PC-9 (cell line): ENCODE measurements at regions not wholly inside any gene's neighbourhood (a gene's known extent, or its start where the extent isn't known, plus 50 kb on each side); places are given as distances from the start of the nearest gene placed in this dataset.

Experiments used
- BruUV-seq: library from RNA; stranded (reverse); fragments of 400-500 nt; replicated peaks from 2 replicates; lab custom pipeline; 2021; lab: Mats Ljungman, UMichigan
- CTCF ChIA-PET: fragments of 300-600 bp; sonication (Branson Sonifier 250); formaldehyde crosslinking; loops from one replicate; lab custom pipeline; 2022; ENCODE audit warnings: antibody characterized with exemption; lab: Charles Lee
- POLR2A ChIA-PET: fragments of 300-600 bp; sonication (Branson Sonifier 250); formaldehyde crosslinking; loops from one replicate; lab custom pipeline; 2022; ENCODE audit warnings: antibody characterized with exemption; ENCODE audit not compliant: unreplicated experiment; lab: Charles Lee
- DNase-seq, 2 experiments: peaks; one replicate each; pipeline versions ENCODE4 v3.0.0 to v3.0.0-alpha.2; 2015 to 2022; ENCODE audit warnings: mixed read lengths in 1 of 2
- H2AFZ ChIP-seq: fragments of 200-600 bp; sonication (generic); 2 replicates; pipeline ENCODE4 v1.8.1; 2017; ENCODE audit warnings: antibody characterized with exemption
- H3F3A ChIP-seq: fragments of 200-600 bp; sonication (generic); 2 replicates; pipeline ENCODE4 v1.8.1; 2017; ENCODE audit warnings: antibody characterized with exemption, mild to moderate bottlenecking, low read depth; ENCODE audit not compliant: insufficient read depth
- H3K27ac ChIP-seq: fragments of 200-600 bp; sonication (generic); 2 replicates; pipeline ENCODE4 v1.6.1; 2016; ENCODE audit warnings: mixed run types
- H3K27me3 ChIP-seq: fragments of 200-600 bp; sonication (generic); 2 replicates; pipeline ENCODE4 v1.6.1; 2016; ENCODE audit warnings: low read depth, mixed run types; ENCODE audit not compliant: insufficient read depth
- H3K36me3 ChIP-seq: fragments of 200-600 bp; sonication (generic); 2 replicates; pipeline ENCODE4 v1.6.1; 2016; ENCODE audit warnings: low read depth, mixed run types
- H3K4me1 ChIP-seq: fragments of 200-600 bp; sonication (generic); replicated peaks from 2 replicates; pipeline ENCODE4 v1.6.1; 2016; ENCODE audit warnings: mixed run types; ENCODE audit not compliant: insufficient read depth
- H3K4me2 ChIP-seq: fragments of 200-600 bp; sonication (generic); 2 replicates; pipeline ENCODE4 v1.6.1; 2017; ENCODE audit warnings: mixed run types
- H3K4me3 ChIP-seq: fragments of 200-600 bp; sonication (generic); 2 replicates; pipeline ENCODE4 v1.6.1; 2016; ENCODE audit warnings: mixed run types
- H3K79me2 ChIP-seq: fragments of 200-600 bp; sonication (generic); 2 replicates; pipeline ENCODE4 v1.6.1; 2017; ENCODE audit warnings: low read depth, mixed run types
- H3K9me2 ChIP-seq: fragments of 200-600 bp; sonication (generic); 2 replicates; pipeline ENCODE4 v1.8.1; 2017; ENCODE audit warnings: mild to moderate bottlenecking; ENCODE audit not compliant: insufficient read depth
- H3K9me3 ChIP-seq: fragments of 200-600 bp; sonication (generic); 2 replicates; pipeline ENCODE4 v1.8.1; 2016; ENCODE audit warnings: low read depth; ENCODE audit not compliant: insufficient read depth
- H4K20me1 ChIP-seq: fragments of 200-600 bp; sonication (generic); 2 replicates; pipeline ENCODE4 v1.8.1; 2017; ENCODE audit not compliant: insufficient read depth
- CTCF ChIP-seq: fragments of 200-600 bp; sonication (generic); conservative IDR thresholded peaks from 2 replicates; pipeline ENCODE4 v1.6.1; 2017; ENCODE audit warnings: mixed run types, antibody characterized with exemption, mild to moderate bottlenecking, moderate library complexity
- EZH2 ChIP-seq: fragments of 200-600 bp; sonication (generic); IDR thresholded peaks from 2 replicates; pipeline ENCODE4 v1.8.0; 2017; ENCODE audit warnings: antibody characterized with exemption, low read depth
- intact Hi-C: fragments of 100-400 bp; cut with micrococcal nuclease; formaldehyde crosslinking; loops from one replicate; pipeline ENCODE4 v1.10.0; 2022; ENCODE audit not compliant: unreplicated experiment

- no peaks in the 10 kb centered on the region for H4K20me1 ChIP-seq
- intact Hi-C loops, result no loop called here
- no peak for TF ChIP-seq EZH2
- no peak for TF ChIP-seq CTCF
- H2AFZ ChIP-seq, result no peak overlapping the region
- BruUV-seq, result no TSS peak
- no peaks in the 10 kb centered on the region for H3K27me3 ChIP-seq
- H3K4me1 ChIP-seq, result no peaks in the 10 kb centered on the region
- no peaks in the 10 kb centered on the region; the same call in 1 of the 2 replicates for H3K9me2 ChIP-seq
- ChIA-PET POLR2A (no interaction called here), CTCF (no interaction called here)
- H3K79me2 ChIP-seq, result no peaks in the 10 kb centered on the region
- H3K36me3 ChIP-seq, result no peaks in the 10 kb centered on the region
- no peaks in the 10 kb centered on the region for H3K9me3 ChIP-seq
- no peak overlapping the region for H3K4me3 ChIP-seq
- no peak for DNase-seq
- no peak overlapping the region for H3K4me2 ChIP-seq
- no peaks in the 10 kb centered on the region for H3F3A ChIP-seq
- H3K27ac ChIP-seq, result no peak overlapping the region
These were observed 149.5 kb upstream of the WDFY3 start for GRCh38 chr4:85116008-85116407.

DNA sequence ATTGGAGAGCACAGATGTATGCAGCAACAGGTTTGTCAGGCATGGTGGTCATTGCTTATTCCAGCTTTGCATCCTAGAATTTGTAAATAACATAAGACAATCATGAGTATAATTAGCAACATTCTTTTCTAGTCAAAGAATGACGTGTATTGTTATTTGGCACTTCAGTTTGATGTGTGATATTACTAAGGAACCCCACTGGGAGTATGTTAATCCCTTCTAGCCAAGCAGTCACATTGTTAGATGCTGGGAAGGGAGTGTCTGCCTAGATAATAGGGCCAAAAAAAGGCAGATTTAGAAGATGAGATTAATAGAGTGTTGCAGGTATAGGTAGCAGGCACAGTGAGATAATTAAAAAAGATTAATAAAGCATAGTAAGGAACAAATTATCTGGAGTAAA lies 159.2 kb upstream of the WDFY3 start:
- no peaks in the 10 kb centered on the region for H3K36me3 ChIP-seq
- DNase-seq, result no peak
- intact Hi-C loops, result no loop called here
- no TSS peak for BruUV-seq
- no peaks in the 10 kb centered on the region for H3K9me2 ChIP-seq
- ChIA-PET POLR2A (no interaction called here), CTCF (no interaction called here)
- H2AFZ ChIP-seq, result no peak overlapping the region
- H3K9me3 ChIP-seq, result no peaks in the 10 kb centered on the region
- no peaks in the 10 kb centered on the region for H4K20me1 ChIP-seq
- no peaks in the 10 kb centered on the region for H3K4me1 ChIP-seq
- no peaks in the 10 kb centered on the region for H3K27me3 ChIP-seq
- no peak overlapping the region for H3K4me3 ChIP-seq
- TF ChIP-seq CTCF (no peak), EZH2 (no peak)
- no peaks in the 10 kb centered on the region for H3F3A ChIP-seq
- no peak overlapping the region for H3K4me2 ChIP-seq
- H3K27ac ChIP-seq, result no peak overlapping the region
- no peaks in the 10 kb centered on the region for H3K79me2 ChIP-seq

DNA sequence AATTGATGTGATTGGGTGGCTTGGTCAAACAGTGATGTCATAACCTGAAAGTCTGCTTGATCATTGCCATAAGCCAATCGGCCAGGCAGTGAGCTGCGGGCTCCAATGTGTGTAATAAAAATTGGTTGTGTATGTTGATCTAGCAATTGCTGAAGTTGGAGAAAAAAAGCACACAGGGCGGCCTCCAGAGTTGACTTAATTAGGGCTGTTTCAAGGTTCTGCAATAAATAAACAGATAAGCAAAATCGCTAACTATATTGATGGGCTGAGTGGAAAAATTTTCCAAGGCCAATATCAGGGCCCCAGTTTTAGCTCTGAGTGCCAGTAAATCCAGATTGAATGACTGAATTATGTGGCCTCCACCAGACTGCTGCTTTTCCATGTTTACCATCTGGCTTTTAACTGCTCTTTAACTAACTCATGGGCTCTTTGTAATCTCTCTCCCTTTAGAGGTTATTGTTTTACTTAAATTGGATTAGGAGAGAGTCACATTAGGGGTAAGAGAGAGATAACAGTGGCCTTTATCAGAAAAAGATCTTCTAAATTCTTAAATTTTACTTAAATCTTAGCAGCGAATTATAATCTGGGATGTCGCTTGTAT lies 160.6 kb upstream of the WDFY3 start:
- H3K4me1 ChIP-seq, result no peaks in the 10 kb centered on the region
- no peaks in the 10 kb centered on the region for H3F3A ChIP-seq
- no peak overlapping the region for H3K4me2 ChIP-seq
- H3K9me2 ChIP-seq, result no peaks in the 10 kb centered on the region
- no peak overlapping the region for H3K27ac ChIP-seq
- BruUV-seq, result no TSS peak
- H3K9me3 ChIP-seq, result no peaks in the 10 kb centered on the region
- H3K27me3 ChIP-seq, result no peaks in the 10 kb centered on the region
- H3K4me3 ChIP-seq, result no peak overlapping the region
- H4K20me1 ChIP-seq, result no peaks in the 10 kb centered on the region
- CTCF ChIA-PET, result no interaction called here
- intact Hi-C loops, result no loop called here
- H3K79me2 ChIP-seq, result no peaks in the 10 kb centered on the region
- no peak for DNase-seq
- no peaks in the 10 kb centered on the region for H3K36me3 ChIP-seq
- H2AFZ ChIP-seq, result no peak overlapping the region
- POLR2A ChIA-PET, result no interaction called here
- TF ChIP-seq CTCF (no peak), EZH2 (no peak)
